NCI-H2081 (cell line): ENCODE measurements at regions not wholly inside any gene's neighbourhood (a gene's known extent, or its start where the extent isn't known, plus 50 kb on each side); places are given as distances from the start of the nearest gene placed in this dataset.

Source experiments
- DNase-seq, 2 experiments: peaks; one replicate each; lab custom pipeline; 2025; lab: John Stamatoyannopoulos, UW

DNA sequence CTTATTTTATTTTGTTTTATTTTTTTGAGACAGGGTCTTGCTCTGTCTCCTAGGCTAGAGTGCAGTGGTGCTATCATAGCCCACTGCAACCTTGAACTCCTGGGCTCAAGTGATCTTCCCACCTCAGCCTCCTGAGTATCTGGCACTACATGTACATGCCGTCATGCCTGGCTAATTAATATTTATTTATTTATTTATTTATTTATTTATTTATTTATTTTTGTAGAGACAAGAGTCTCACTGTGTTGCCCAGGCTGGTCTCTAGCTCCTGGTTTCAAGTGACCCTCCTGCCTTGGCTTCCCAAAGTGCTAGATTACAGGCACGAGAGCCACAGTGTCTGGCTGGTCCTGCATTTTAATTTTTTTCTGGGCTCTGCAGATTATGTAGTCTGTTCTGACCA is 84.9 kb upstream of the BCOR start:
- no peak for DNase-seq

DNA sequence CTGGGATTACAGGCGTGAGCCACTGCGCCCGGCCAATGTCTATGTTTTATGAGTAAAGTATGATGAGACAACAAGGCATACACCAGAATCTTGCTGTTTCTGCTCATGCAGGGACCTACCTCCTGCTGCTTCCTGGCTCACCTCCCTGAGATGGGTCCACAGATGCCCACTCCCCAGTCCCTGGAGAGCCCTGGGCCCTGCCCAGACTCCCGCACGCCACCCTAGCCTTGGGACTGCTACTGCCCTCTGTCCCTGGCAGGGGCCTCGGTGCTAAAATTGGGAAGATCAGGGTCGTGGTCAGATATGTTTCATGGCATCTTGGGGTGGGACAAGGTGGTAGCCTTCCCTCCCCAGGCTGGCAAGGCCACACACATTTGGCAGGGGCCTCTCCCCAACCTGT is 84.3 kb upstream of the BCOR start:
- DNase-seq: no peak

DNA sequence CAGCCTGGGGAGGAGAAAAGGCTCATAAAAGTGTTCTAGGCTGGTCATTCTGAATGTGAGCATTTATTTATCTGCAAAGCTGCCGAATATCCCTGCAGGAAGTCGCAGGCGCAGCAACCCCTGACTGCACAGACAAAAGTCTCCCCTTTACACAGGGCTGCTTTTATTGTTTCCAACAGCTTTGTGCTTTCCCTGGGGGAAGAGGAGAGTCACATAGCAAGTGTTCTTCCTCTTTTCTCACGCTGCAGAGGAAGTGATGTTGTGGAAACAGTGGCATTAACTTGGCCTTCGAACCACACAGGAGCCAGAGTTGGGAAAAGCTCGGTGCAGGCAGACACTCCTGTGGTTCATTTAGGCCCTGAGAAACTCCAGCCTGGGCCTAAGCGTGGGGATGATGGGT is 81.5 kb upstream of the BCOR start:
- DNase-seq: no peak

GRCh38 chrX:40177942-40178715 is 80.4 kb upstream of the BCOR start:
- no peak for DNase-seq

DNA sequence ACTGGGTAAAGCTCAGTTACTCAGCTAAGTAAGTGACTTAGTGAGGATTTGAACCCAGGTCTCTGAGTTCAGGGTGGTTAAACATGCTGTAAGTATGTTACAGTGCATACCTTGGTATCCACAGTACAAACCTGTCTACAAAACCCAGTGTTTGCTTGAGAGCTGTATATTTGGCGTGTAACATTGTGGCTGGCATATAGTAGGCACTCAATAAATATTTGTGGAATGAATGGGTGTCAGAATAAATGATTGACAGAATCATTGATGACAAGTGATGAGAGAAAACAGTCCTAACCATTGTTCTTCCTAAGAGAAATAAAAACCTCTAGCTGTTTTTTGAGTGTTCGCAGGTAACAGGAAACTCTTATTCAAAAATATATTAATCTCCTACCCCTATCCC is 79.7 kb upstream of the BCOR start:
- DNase-seq: no peak

GRCh38 chrX:40177117-40177430 is 79.3 kb upstream of the BCOR start:
- DNase-seq: no peak

DNA sequence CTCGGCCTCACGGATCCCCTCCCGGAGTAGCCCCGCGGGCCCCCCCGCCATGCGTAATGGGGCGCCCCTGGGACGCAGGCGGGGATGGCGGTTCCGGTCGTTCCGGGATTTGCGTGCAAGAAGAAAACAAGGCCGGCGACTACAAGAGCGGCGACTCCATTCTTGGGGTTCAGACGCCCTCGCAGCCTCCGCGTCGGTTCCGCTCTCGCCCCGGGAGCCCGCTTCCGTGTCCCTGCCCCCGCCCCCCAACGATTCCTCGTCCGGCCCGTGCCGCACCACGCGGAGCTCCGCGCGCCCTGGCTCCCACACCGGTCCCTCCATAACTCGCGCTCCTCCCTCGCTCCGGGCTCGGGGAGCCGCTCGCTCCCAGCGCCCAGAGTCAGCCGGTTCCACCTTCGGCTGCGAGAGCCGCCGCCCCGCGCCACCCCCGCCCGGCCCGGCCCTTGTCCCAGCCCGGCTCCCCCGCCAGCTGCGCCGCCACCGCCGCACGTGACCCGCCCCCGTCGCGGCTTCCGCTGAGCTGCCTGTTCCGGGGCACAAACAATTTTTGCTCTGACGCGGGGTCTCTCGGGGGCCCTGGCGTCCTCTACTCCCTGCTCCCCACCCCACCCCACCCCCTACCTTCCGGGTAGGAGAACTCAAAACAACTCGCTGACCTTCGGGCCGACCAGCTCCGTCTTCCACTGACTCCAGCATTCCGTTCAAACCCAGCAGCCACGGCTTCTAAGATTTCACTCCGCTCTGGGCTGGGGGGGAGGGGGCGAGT is 78.8 kb upstream of the BCOR start:
- peak; percentile 67 to 76 for DNase-seq

DNA sequence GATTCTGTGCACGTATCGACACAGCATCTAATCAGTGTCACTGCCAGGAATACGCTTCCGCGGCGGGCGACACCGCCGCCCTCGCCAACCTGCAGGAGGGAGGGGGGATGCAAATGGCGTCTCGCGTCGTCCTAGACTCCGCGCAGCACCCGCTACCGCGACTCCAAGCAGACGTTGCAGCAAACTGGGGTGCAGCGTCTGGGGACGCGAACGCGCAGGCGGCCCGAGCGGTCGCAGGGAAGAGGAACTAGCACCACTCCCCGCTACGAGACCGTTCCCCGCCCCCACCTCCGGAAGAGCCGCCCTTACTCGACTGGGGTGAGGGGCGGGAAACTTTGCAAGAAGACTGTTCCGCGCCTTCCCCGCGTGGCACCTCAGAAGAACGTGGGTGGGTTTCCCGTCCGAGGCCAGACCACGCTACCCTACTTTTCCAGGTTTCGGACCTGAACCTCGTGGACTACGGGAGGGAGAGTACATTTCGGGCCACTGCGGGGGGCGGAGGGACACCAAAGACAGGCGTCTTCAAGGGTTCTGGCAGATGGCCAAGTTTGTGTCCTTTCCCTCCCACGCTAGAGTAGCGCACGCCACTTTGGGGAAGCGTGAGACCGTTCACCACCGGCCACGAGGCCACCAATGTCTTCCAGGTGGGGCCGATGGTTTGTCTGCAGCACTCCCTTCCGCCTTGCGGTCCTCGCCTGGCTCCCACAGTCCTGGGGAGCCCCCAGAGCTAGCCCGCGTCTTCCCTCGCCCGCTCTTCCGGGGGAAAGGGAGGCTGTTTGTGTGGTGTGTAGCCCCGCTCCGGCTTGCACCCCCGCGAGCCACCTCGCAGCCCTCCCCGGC is 78.0 kb upstream of the BCOR start:
- DNase-seq: peak; percentile 85 to 87

GRCh38 chrX:40174854-40175510 is 77.2 kb upstream of the BCOR start:
- peak; percentile 66 to 78 for DNase-seq

- peak; percentile 35 to 81 for DNase-seq
Observed at GRCh38 chrX:40174001-40174853, 76.5 kb upstream of the BCOR start.

DNA sequence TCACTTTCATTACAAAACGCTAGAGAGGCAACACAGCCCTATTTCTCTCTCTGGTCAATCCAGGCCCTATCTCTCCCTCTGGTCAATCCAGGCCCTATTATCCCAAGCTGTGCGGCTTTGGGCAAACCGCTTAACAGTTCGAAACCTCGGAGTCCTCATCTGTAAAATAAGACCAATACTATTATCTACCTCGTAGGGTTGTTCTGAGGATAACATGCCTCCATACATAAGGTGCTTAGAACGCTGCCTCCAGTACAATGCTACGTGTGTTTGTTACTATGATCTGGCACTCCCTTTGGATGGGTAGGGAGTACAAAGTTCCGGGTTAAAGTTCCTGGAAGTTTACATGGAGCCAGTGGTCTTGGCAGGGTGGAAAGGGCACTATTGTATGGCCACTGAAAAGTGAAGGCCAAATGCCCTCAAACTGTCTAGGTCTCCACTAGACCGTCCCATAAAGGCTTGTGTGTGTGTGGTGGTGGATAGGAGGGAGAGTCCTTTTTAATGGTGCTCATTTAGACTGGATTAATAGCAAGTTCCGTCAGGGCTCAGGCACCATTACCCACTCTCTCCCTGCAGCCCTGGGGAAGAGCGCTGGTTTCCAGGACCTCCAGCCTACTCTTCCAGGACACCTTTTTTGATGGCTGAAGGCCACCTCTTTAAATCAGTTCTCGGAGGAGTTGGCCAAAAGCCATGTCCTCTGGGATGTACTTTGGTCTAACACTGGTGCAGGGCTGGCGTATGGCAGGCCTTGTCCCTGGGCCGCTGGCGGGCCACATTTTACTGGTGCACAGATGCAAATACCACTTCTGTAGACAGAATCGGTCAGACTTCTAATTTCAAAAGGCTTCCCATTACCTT is 75.6 kb upstream of the BCOR start:
- no peak for DNase-seq

- no peak for DNase-seq
Observed at GRCh38 chrX:40172401-40173142, 74.8 kb upstream of the BCOR start.

GRCh38 chrX:40171513-40172400 is 74.0 kb upstream of the BCOR start:
- no peak for DNase-seq

DNA sequence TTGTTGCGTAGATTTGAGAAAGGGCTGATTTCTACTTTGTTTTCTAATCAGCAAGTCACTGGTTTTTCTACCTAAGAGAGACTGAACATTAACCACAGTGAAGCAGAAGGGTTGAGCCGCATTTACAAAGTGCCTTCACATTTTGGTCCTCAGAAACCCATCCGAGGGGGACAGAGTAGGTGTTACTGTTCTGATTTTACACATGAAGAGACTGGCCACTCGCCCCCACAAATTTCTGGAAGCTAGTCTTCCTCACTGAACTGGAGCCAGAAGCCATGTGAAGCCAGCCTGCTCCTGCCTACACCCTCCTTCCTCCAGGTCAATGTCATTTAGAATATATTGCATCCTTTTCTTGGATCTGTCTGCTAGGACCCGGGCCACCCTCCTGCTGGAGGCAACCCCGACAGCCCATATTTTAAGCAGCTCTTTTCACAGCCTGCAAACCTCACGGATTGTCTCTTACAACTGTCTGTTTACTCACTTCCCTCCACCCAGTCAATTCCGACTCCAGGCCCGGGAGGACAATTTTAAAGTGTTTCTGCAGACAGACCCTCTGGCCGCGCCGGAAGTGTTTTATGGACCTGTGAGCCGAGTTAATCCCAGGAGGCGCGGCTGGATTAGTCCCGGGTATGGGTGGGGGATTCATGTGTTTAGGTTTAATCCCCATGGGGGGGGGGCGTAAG is 73.2 kb upstream of the BCOR start:
- DNase-seq: no peak

DNA sequence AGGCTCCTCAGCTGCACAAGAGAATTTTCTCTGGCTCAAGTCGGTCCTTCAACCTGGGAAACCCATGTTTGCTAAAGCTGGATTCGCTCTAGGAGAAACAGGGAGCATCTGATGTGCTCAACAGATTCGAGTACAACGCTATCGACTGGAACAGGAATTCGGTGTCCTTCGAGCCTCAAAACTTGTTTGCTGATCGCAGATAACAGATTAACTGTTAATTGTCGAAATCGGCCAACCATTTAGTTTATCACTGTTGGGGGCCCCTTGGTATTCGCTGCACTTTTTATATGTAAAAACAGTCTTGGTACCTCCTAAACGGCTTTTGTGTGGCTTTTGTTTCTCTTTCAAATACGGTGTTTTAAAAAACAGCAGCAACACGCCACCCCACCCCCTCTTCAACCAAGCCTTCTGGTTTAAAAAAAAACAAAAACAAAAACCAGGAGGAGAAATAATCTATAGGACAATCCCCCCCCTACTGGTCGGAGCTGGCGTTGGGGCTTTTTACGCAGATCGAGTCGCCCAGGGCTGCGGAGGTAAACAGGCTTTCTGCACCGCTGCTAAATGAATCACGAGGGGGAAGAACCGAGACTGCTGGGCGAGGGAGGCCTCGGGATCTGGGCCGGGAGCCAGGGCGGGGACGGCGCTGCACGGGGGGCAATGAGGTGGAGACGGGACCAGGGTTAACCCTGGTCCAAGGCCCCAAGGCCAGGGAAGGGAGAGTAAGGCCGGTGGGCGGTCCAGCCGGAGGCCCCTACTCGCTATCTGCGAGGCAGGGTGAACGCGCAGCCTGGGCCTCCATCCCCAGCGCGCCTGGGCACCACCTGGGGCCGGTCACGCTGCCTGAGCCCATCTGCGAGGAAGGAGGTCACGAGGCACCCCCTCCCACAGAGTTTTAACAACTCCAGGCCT is 71.7 kb upstream of the BCOR start:
- peak; percentile 87 to 89 for DNase-seq

GRCh38 chrX:40168480-40169011 is 70.8 kb upstream of the BCOR start:
- DNase-seq: peak in 1 of 2 experiments; percentile 71
